NCI-H345 (cell line): ENCODE measurements at regions not wholly inside any gene's neighbourhood (a gene's known extent, or its start where the extent isn't known, plus 50 kb on each side); places are given as distances from the start of the nearest gene placed in this dataset.

Source experiments
- DNase-seq: peaks from one replicate; lab custom pipeline; 2025; lab: John Stamatoyannopoulos, UW

DNA sequence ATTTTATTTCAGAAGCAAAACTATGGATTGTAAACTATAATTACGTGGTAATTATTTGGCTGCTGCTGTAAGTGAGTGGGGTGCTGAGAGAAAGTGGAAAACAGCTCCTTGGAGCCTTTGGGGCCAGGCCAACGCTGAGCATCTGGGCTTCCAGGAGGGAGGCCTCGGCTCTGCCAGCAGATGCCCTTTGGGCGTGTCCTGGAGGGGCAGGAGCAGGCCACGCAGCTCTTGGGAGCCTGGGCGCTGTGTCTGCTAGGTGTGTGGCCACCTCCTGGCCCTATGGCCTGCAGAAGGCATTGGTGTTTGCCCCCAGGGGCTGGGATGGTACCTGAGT is 423.3 kb downstream of the GLRX3 start:
- DNase-seq = no peak

DNA sequence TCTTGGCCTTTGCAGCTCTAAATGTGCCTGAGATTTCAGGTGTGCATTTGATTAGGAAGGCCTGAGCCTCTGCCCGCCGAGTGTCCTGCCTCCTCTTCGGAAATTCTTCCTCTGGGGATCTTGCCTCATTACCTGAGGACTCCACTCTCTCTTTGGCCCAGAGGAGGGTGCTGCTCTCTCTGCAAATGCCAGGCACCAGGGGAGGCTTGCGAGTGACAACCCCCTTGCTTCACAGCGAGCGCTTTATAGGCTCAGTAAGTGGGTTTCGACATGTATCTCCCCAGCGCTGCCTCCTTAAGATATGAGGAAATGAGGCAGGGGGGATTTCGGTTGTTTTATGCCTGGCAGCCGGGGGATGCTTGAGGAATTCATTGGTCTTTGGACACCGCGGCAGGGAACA is 423.9 kb downstream of the GLRX3 start:
- DNase-seq = no peak

- DNase-seq = no peak
These were observed 424.4 kb downstream of the GLRX3 start for GRCh38 chr10:130560573-130560972.

DNA sequence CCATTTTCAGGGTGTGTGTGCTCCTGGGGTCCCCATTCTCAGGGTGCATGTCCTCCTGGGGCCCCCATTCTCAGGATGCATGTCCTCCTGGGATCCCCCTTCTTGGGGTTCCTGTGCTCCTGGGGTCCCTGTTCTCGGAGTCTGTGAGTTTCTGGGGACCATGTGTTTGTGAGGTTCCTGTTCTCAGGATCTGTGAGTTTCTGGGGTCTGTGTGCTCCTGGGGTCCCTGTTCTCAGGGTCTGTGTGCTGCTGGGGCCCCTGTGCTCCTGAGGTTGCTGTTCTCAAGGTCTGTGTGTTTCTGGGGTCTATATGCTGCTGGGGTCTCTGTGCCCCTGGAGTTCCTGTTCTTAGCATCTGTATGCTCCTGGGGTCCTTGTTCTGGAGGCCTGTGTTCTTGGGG is 425.5 kb downstream of the GLRX3 start:
- no peak for DNase-seq

DNA sequence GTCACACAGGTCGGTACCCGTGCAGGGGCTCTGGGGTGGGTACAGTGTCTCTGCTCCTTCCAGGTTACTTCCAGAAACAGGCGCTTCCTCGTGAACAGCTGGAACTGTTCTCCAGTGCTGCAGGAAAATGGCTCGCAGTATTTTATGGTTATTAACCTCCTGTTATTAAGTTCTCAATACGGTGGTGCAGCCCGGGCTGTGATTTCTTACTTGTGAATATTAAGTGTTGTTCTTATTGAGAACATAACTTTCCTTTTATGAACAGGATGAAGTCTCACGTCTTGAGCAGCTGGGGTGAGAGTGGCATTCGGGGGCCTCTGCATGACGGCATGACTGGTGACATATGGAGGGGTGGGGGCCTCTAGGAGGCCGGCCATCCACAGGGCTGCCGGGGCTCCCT is 430.8 kb downstream of the GLRX3 start:
- DNase-seq = no peak

DNA sequence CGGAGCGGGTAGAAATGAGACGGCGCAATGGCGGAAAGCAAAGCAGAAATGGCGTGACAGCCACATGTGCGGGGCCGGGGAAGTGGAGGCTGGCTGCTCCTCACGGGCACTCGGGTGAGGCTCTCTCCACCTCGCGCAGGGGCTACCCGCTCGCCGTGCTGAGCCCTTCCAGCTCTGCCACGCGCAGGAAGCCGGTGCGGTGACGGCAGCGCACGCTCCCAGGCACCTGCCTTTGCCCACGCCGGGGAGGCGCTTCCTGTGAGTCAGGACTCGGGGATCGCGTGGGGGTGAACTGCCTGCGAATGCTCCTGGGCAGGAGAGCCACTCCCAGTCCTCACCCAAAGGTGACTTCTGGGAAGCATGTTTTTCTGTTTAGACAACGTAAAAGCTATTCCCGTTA is 431.2 kb downstream of the GLRX3 start:
- DNase-seq = no peak

- no peak for DNase-seq
These were observed 432.1 kb downstream of the GLRX3 start for GRCh38 chr10:130568246-130568645.

- DNase-seq = no peak
These were observed 433.9 kb downstream of the GLRX3 start for GRCh38 chr10:130570074-130570473.

GRCh38 chr10:130571674-130572073 is 435.5 kb downstream of the GLRX3 start:
- no peak for DNase-seq

- no peak for DNase-seq
These were observed 437.3 kb downstream of the GLRX3 start for GRCh38 chr10:130573446-130573845.

- DNase-seq = no peak
These were observed 439.6 kb downstream of the GLRX3 start for GRCh38 chr10:130575756-130576285.

DNA sequence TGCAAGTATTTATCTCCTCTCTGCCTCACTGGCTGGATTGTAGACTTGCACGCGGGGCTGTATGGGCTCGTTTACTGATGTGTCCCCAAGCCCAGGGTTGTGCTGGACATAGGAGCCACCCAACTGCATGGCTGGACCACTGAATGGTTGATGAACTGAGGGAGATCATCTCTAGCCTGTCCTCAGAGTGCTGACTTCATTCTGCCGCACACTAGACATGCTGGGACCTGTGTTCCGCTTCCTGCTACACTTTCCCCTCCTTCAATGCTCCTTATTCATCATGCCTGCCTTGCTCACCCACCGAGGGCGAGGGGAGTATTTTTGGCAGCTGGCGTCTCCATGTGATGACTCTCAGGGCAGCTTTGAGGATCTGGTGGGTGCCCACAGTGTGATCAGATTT is 440.2 kb downstream of the GLRX3 start:
- no peak for DNase-seq

- no peak for DNase-seq
These were observed 440.8 kb downstream of the GLRX3 start for GRCh38 chr10:130577039-130577438.

GRCh38 chr10:130578532-130579289 is 442.5 kb downstream of the GLRX3 start:
- no peak for DNase-seq

DNA sequence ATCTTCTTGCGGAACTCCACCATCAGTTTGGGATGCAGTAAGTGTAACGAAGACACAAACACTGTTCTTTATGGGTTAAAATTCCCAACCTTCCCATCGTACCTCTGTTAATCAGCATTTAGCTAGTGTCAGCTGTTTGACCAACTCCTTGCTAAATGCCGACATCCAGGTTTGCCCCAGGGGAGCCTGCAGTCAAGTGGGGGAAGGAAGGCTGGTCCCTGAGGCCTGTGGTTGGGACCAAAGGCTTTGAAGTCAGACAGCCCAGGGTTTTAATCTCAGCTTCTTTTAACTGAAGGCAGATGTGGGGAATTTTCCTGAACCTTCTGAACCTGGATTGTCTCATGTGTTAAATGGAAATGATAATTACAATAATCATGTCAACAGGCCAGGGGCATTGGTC is 443.7 kb downstream of the GLRX3 start:
- DNase-seq = no peak

GRCh38 chr10:130580975-130581374 is 444.8 kb downstream of the GLRX3 start:
- no peak for DNase-seq

DNA sequence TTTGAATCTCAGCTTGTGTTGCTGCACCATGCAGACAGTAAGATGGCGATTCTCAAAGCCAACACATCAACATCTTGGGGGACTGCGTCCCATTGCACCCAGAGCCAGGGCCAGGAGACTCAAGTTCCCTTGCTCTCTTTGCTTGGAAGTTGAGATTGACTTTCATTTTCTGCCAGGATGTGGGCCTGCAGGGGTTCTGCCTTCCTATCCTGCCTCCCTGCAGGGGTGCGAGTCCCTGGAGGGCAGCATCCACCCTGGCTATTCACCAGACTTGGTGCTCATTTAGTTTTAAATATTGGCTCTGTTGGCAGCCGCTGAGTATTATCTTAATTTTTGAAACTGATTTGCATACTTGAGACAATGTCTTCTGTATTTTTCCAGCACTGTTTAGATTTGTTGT is 451.5 kb downstream of the GLRX3 start:
- no peak for DNase-seq

DNA sequence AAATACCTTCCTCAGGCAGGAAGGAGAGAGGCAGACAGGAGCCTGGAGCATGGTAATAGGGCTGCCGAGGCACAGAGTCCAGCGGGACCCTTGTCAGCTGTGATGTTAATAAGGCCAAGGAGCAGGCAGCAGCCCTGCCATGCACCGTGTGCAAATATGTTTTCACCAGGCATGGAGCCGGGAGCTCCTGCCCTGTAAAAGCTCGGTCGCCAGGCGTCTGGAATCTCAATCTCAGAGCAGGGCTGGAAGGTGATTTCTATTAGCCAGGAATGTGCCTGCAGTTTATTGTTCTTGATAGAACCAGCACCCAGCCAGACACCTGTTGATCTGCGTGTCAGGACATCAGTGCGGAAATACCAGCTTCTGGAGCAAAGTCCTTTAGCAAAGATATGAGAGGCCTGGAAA is 469.8 kb downstream of the GLRX3 start:
- DNase-seq = no peak

- DNase-seq = no peak
These were observed 471.2 kb downstream of the GLRX3 start for GRCh38 chr10:130607366-130607765.

DNA sequence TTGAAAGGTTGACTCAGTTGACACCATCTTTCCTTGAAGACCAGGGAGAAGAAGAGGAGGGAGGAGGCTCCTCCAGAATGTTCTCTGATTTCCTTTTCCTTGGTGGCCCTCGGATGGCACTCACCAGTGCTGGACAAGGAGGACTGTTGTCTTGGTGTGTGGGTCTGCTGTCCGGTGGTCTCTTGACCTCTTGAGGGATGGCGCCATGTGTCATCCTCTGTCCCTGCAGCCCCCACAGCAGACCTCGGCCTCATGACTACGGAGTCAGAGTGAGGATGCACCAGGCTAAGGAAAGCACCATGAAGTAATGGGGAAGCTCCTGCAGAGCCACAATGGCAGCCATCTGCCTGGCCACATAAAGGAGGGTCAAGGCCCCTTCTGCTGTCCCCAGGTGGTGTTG is 475.0 kb downstream of the GLRX3 start:
- DNase-seq = no peak

DNA sequence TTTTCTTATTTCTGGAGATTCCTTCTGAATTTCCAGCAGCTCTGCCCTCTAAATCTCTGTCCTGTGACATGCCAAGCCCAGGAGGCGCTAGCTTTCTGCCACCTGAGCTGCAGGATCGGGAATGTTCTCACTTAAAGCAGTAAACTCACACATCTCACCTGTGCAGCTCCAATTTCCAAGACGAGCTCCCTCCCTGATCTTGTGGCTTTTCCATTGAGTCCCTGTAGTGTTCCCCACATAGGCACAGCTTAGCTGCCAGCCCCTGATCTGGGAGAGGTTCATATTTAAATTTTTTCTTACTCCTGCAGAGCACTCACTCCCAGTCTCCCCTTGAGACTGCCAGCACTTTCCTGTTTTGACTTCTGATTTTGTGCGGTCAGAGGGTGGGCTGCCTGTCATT is 479.3 kb downstream of the GLRX3 start:
- DNase-seq = no peak

GRCh38 chr10:130617985-130618384 is 481.8 kb downstream of the GLRX3 start:
- no peak for DNase-seq

DNA sequence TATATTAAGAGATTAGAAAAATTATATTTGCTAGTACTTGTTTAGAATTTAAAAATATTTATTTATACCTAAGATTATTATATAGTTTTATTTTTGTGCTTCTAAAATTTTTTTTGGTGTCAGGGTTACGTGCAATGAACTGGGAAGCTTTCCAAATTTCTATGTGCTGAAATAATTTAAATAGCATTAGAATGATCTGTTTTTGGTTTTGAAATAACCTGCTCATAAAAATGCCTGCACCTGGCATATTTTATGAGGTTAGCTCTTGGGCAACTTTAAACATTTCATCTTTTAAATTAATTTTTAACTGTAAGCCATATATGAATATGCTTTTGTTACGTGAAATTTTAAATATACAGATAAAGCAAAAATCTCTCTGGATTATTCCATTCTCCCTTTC is 482.5 kb downstream of the GLRX3 start:
- no peak for DNase-seq

- DNase-seq = no peak
These were observed 485.1 kb downstream of the GLRX3 start for GRCh38 chr10:130621231-130621775.
